IMR-90 (cell line): ENCODE measurements at regions not wholly inside any gene's neighbourhood (a gene's known extent, or its start where the extent isn't known, plus 50 kb on each side); places are given as distances from the start of the nearest gene placed in this dataset.
A peak's percentile ranks its signal among the peaks of the same experiment; 100 is the strongest.

Source experiments
- ATAC-seq: fragments of 200-7000 bp; cut with Tn5 transposase; 2 replicates; pipeline ENCODE4 v1.9.1; 2020; ENCODE audit warnings: low read depth, mild to moderate bottlenecking, moderate library complexity
- BruUV-seq: library from RNA; stranded (reverse); fragments of 400-500 nt; replicated peaks from 2 replicates; lab custom pipeline; 2021; lab: Mats Ljungman, UMichigan
- CTCF ChIA-PET: fragments of 300-600 bp; formaldehyde crosslinking; extraction: SDS; loops from one replicate; lab custom pipeline; 2021; ENCODE audit warnings: antibody characterized with exemption; lab: Yijun Ruan, JAX
- POLR2A ChIA-PET: fragments of 300-600 bp; sonication (Branson Sonifier 250); formaldehyde crosslinking; loops from one replicate; lab custom pipeline; 2022; ENCODE audit warnings: antibody characterized with exemption; ENCODE audit not compliant: unreplicated experiment; lab: Charles Lee
- DNase-seq: peaks from one replicate; pipeline ENCODE4 v3.0.0; 2013
- H2AFZ ChIP-seq: replicated peaks from 2 replicates; pipeline ENCODE3; 2013; ENCODE audit warnings: low read length, mild to moderate bottlenecking; ENCODE audit not compliant: poor library complexity
- H2AK5ac ChIP-seq: 2 replicates; pipeline ENCODE4 v1.6.1; 2013; ENCODE audit warnings: low read depth, low read length, inconsistent platforms
- H2AK9ac ChIP-seq: replicated peaks from 2 replicates; pipeline ENCODE3; 2013; ENCODE audit warnings: mild to moderate bottlenecking, low read depth, low read length, moderate library complexity; ENCODE audit not compliant: poor library complexity
- H2BK120ac ChIP-seq: 2 replicates; pipeline ENCODE4 v1.6.1; 2013; ENCODE audit warnings: low read depth, low read length, inconsistent platforms
- H2BK15ac ChIP-seq: 3 replicates; pipeline ENCODE4 v1.6.1; 2013; ENCODE audit warnings: low read depth, low read length, inconsistent platforms
- H2BK20ac ChIP-seq: 2 replicates; pipeline ENCODE4 v1.6.1; 2013; ENCODE audit warnings: low read depth, mild to moderate bottlenecking, inconsistent platforms, low read length, moderate library complexity
- H2BK5ac ChIP-seq: 2 replicates; pipeline ENCODE4 v1.6.1; 2013; ENCODE audit warnings: mild to moderate bottlenecking, low read depth, low read length, inconsistent platforms; ENCODE audit not compliant: poor library complexity, severe bottlenecking
- H3K14ac ChIP-seq: replicated peaks from 2 replicates; pipeline ENCODE4 v1.6.1; 2013; ENCODE audit warnings: low read depth, low read length, inconsistent platforms
- H3K18ac ChIP-seq: 2 replicates; pipeline ENCODE4 v1.6.1; 2013; ENCODE audit warnings: low read depth, low read length, control low read depth
- H3K23ac ChIP-seq: 2 replicates; pipeline ENCODE4 v1.6.1; 2013; ENCODE audit warnings: low read depth, low read length, inconsistent platforms
- H3K27ac ChIP-seq: 2 replicates; pipeline ENCODE4 v1.5.1; 2013; ENCODE audit warnings: mild to moderate bottlenecking, control low read depth, low read length; ENCODE audit not compliant: insufficient read depth
- H3K27me3 ChIP-seq: 2 replicates; pipeline ENCODE4 v1.6.1; 2013; ENCODE audit warnings: low read length; ENCODE audit not compliant: control insufficient read depth, insufficient read depth
- H3K36me3 ChIP-seq: 2 replicates; pipeline ENCODE4 v1.6.1; 2013; ENCODE audit warnings: low read length, mixed read lengths; ENCODE audit not compliant: control insufficient read depth, insufficient read depth
- H3K4ac ChIP-seq: 2 replicates; pipeline ENCODE4 v1.6.1; 2013; ENCODE audit warnings: low read depth, low read length, inconsistent platforms
- H3K4me1 ChIP-seq: 2 replicates; pipeline ENCODE4 v1.6.1; 2013; ENCODE audit warnings: low read length, mixed read lengths; ENCODE audit not compliant: control insufficient read depth, insufficient read depth
- H3K4me2 ChIP-seq: 2 replicates; pipeline ENCODE4 v1.6.1; 2013; ENCODE audit warnings: low read depth, mild to moderate bottlenecking, control low read depth, low read length, moderate library complexity
- H3K4me3 ChIP-seq: 2 replicates; pipeline ENCODE4 v1.5.1; 2013; ENCODE audit warnings: low read depth, mild to moderate bottlenecking, control low read depth, low read length, moderate library complexity; ENCODE audit not compliant: insufficient read depth
- H3K56ac ChIP-seq: 2 replicates; pipeline ENCODE4 v1.6.1; 2013; ENCODE audit warnings: low read length, inconsistent platforms; ENCODE audit not compliant: insufficient read depth; ENCODE audit errors: extremely low read depth
- H3K79me1 ChIP-seq, 2 experiments: 2 replicates each; pipeline ENCODE4 v1.6.1; 2013; ENCODE audit warnings: low read length in 2 of 2, inconsistent platforms in 1 of 2, low read depth in 1 of 2
- H3K9ac ChIP-seq: 2 replicates; pipeline ENCODE4 v1.6.1; 2013; ENCODE audit warnings: low read depth, low read length, control low read depth
- H3K9me1 ChIP-seq: 2 replicates; pipeline ENCODE4 v1.6.1; 2013; ENCODE audit warnings: low read length, inconsistent platforms; ENCODE audit not compliant: insufficient read depth
- H3K9me3 ChIP-seq: 2 replicates; pipeline ENCODE4 v1.6.1; 2013; ENCODE audit warnings: low read length; ENCODE audit not compliant: control insufficient read depth, insufficient read depth
- H4K20me1 ChIP-seq: 2 replicates; pipeline ENCODE4 v1.6.1; 2013; ENCODE audit warnings: low read length, inconsistent platforms; ENCODE audit not compliant: insufficient read depth
- H4K5ac ChIP-seq: 2 replicates; pipeline ENCODE4 v1.6.1; 2013; ENCODE audit warnings: mild to moderate bottlenecking, low read depth, low read length, control low read depth
- H4K8ac ChIP-seq, 2 experiments: 2 replicates each; pipeline ENCODE4 v1.6.1; 2013; ENCODE audit warnings: low read depth in 2 of 2, low read length in 2 of 2, control low read depth in 1 of 2, inconsistent platforms in 1 of 2
- H4K91ac ChIP-seq: 2 replicates; pipeline ENCODE4 v1.6.1; 2013; ENCODE audit warnings: low read depth, low read length, inconsistent platforms; ENCODE audit not compliant: insufficient read depth
- MAFK ChIP-seq: IDR thresholded peaks from 2 replicates; pipeline ENCODE4 v1.6.1; 2012; ENCODE audit warnings: low read depth, low read length, improper control_type of control experiment
- MAZ ChIP-seq: IDR thresholded peaks from 2 replicates; pipeline ENCODE4 v1.6.1; 2012; ENCODE audit warnings: low read depth, mild to moderate bottlenecking, low read length, improper control_type of control experiment, moderate library complexity, borderline replicate concordance
- WGBS, 2 experiments: methylation state at CpG; one replicate each; pipeline versions ENCODE4 v1.1.5 to v1.1.7; 2013; ENCODE audit warnings: missing lambda C conversion rate in 2 of 2; ENCODE audit not compliant: insufficient read length in 1 of 2; ENCODE audit errors: extremely low coverage in 2 of 2; 5-methylcytosine and 5-hydroxymethylcytosine counted together
- dilution Hi-C: fragments of 300-500 bp; cut with HindIII; formaldehyde crosslinking; loops from one replicate; pipeline ENCODE4 v1.14.3; 2018; ENCODE audit warnings: low sequenced_read_pairs; ENCODE audit not compliant: unreplicated experiment
- in situ Hi-C: fragments of 300-500 bp; cut with MboI; formaldehyde crosslinking; loops from 3 replicates; pipeline ENCODE4 v1.14.3; 2019; ENCODE audit warnings: low sequenced_read_pairs, inconsistent platforms, mixed read lengths
- intact Hi-C: fragments of 100-400 bp; cut with micrococcal nuclease; formaldehyde crosslinking; loops from 2 replicates; pipeline ENCODE4 v1.10.0; 2022

- H3K27me3 ChIP-seq: no peaks in the 10 kb centered on the region
- CTCF ChIA-PET: no interaction called here
- no peak overlapping the region for H3K9ac ChIP-seq
- intact Hi-C loops: no loop called here
- no peaks in the 10 kb centered on the region for H3K79me1 ChIP-seq
- POLR2A ChIA-PET: no interaction called here
- no peaks in the 10 kb centered on the region for H3K36me3 ChIP-seq
- no peak overlapping the region for H2BK120ac ChIP-seq
- dilution Hi-C loops: no loop called here
- H4K5ac ChIP-seq: no peak overlapping the region
- no TSS peak for BruUV-seq
- H3K14ac ChIP-seq: no peak overlapping the region
- H3K4ac ChIP-seq: no peak overlapping the region
- no peak overlapping the region for H2AK9ac ChIP-seq
- no peak for ATAC-seq
- H2AK5ac ChIP-seq: no peak overlapping the region
- no peak overlapping the region for H2BK15ac ChIP-seq
- no peak overlapping the region for H2BK20ac ChIP-seq
- H3K4me1 ChIP-seq: no peaks in the 10 kb centered on the region
- no peaks in the 10 kb centered on the region for H4K20me1 ChIP-seq
- H3K4me2 ChIP-seq: no peak overlapping the region
- H4K91ac ChIP-seq: no peak overlapping the region
- no peak overlapping the region for H4K8ac ChIP-seq
- H3K23ac ChIP-seq: no peak overlapping the region
- H3K27ac ChIP-seq: no peak overlapping the region
- WGBS, 2 experiments: no CpG with 5 or more reads among the region's 6 CpGs
- in situ Hi-C loops: no loop called here
- no peak for DNase-seq
- no peak overlapping the region for H3K56ac ChIP-seq
- no peaks in the 10 kb centered on the region for H3K9me1 ChIP-seq
- no peak overlapping the region for H2BK5ac ChIP-seq
- no peak overlapping the region for H3K4me3 ChIP-seq
- no peak for TF ChIP-seq MAZ
- TF ChIP-seq MAFK: peak; percentile 91
- no peak overlapping the region for H2AFZ ChIP-seq
- no peaks in the 10 kb centered on the region for H3K9me3 ChIP-seq
- H3K18ac ChIP-seq: no peak overlapping the region
Measured at GRCh38 chr4:57265831-57266582, 155.8 kb upstream of the IGFBP7 start.
